K562 (cell line): ENCODE measurements at regions not wholly inside any gene's neighbourhood (a gene's known extent, or its start where the extent isn't known, plus 50 kb on each side); places are given as distances from the start of the nearest gene placed in this dataset.

Experiments
- ATAC-seq: fragments of 200-7000 bp; cut with Tn5 transposase; 3 replicates; pipeline ENCODE4 v1.9.1; 2020; ENCODE audit warnings: moderate library complexity
- BruUV-seq: library from RNA; stranded (reverse); fragments of 400-500 nt; replicated peaks from 2 replicates; lab custom pipeline; 2021; lab: Mats Ljungman, UMichigan
- CTCF ChIA-PET: fragments of 300-600 bp; formaldehyde crosslinking; extraction: SDS; loops from one replicate; lab custom pipeline; 2021; ENCODE audit warnings: low intra/inter-chr PET ratio; lab: Yijun Ruan, JAX
- POLR2A ChIA-PET: fragments of 300-600, 350-650 bp; sonication (Branson Sonifier 250); formaldehyde crosslinking; extraction: SDS; loops from one replicate; lab custom pipeline; 2021; ENCODE audit warnings: antibody characterized with exemption, inconsistent platforms; lab: Yijun Ruan, JAX
- DNase-seq, 4 experiments: peaks; one replicate each; pipeline versions ENCODE4 v3.0.0 to v3.0.0-alpha.2; 2011 to 2018; ENCODE audit warnings: low spot score in 3 of 4, mixed read lengths in 3 of 4; ENCODE audit errors: extremely low read depth in 1 of 4
- FAIRE-seq: peaks from 2 replicates; lab custom pipeline; 2011; peaks lifted over from hg19 to GRCh38; lab: Jason Lieb, UNC
- H2AFZ ChIP-seq: 2 replicates; pipeline ENCODE4 v1.6.0; 2011; ENCODE audit warnings: low read depth, low read length, control low read depth, inconsistent platforms
- H3K27ac ChIP-seq: fragments of 200-600 bp; 3 replicates; pipeline ENCODE4 v1.8.0; 2011; ENCODE audit warnings: low read depth, mild to moderate bottlenecking, control low read depth, inconsistent platforms, low read length, moderate library complexity, mixed read lengths; ENCODE audit errors: extremely low read depth
- H3K27me3 ChIP-seq, 2 experiments: fragments of 300-600 bp in 1 of 2; 2 replicates in 1 of 2; 3 replicates in 1 of 2; pipeline versions ENCODE4 v1.6.0 to v1.8.0; 2011; ENCODE audit warnings: inconsistent platforms in 2 of 2, low read length in 2 of 2, mild to moderate bottlenecking in 1 of 2, mixed read lengths in 1 of 2, moderate library complexity in 1 of 2; ENCODE audit not compliant: control insufficient read depth in 2 of 2, insufficient read depth in 2 of 2
- H3K36me3 ChIP-seq: fragments of 300-600 bp; 3 replicates; pipeline ENCODE4 v1.8.0; 2011; ENCODE audit warnings: mild to moderate bottlenecking, low read length, inconsistent platforms; ENCODE audit not compliant: control insufficient read depth, insufficient read depth
- H3K4me1 ChIP-seq, 2 experiments: fragments of 200-600 bp in 1 of 2; replicated peaks in 1 of 2; 2 replicates in 1 of 2; 3 replicates in 1 of 2; pipeline versions ENCODE4 v1.5.1 to v1.8.0; 2011; ENCODE audit warnings: inconsistent platforms in 2 of 2, low read length in 2 of 2, mild to moderate bottlenecking in 1 of 2, mixed read lengths in 1 of 2, moderate library complexity in 1 of 2; ENCODE audit not compliant: control insufficient read depth in 2 of 2, insufficient read depth in 2 of 2
- H3K4me2 ChIP-seq: 2 replicates; pipeline ENCODE4 v1.6.1; 2011; ENCODE audit warnings: low read length, control low read depth, inconsistent platforms, mixed read lengths; ENCODE audit not compliant: insufficient read depth
- H3K4me3 ChIP-seq: fragments of 200-600 bp; sonication (generic), shearing (Covaris generic); 2 replicates; pipeline ENCODE4 v1.5.1; 2016; ENCODE audit warnings: control low read depth, inconsistent platforms
- H3K79me2 ChIP-seq: fragments of 200-600 bp; 3 replicates; pipeline ENCODE4 v1.8.0; 2011; ENCODE audit warnings: low read length, inconsistent platforms; ENCODE audit not compliant: control insufficient read depth, insufficient read depth
- H3K9ac ChIP-seq, 2 experiments: 2 replicates each; pipeline versions ENCODE4 v1.6.0 to v1.6.1; 2011; ENCODE audit warnings: low read depth in 2 of 2, low read length in 2 of 2, control low read depth in 1 of 2, inconsistent platforms in 1 of 2, mild to moderate bottlenecking in 1 of 2, mixed read lengths in 1 of 2; ENCODE audit not compliant: insufficient read depth in 1 of 2
- H3K9me1 ChIP-seq: one replicate; pipeline ENCODE4 v1.6.0; 2011; ENCODE audit warnings: inconsistent platforms, mild to moderate bottlenecking, low read length, moderate library complexity; ENCODE audit not compliant: control insufficient read depth, insufficient read depth
- H3K9me3 ChIP-seq: replicated peaks from 2 replicates; pipeline ENCODE4 v1.5.1; 2011; ENCODE audit warnings: low read depth, low read length, inconsistent platforms; ENCODE audit not compliant: control insufficient read depth, insufficient read depth
- H4K20me1 ChIP-seq: replicated peaks from 2 replicates; pipeline ENCODE4 v1.6.1; 2011; ENCODE audit warnings: low read length, inconsistent platforms, mixed read lengths; ENCODE audit not compliant: control insufficient read depth, insufficient read depth
- MAFG ChIP-seq: fragments of 450-650 bp; conservative IDR thresholded peaks from 2 replicates; pipeline ENCODE4 v1.6.1; 2016; ENCODE audit warnings: missing genetic modification characterization, missing compliant biosample characterization
- NFE2 ChIP-seq: IDR thresholded peaks from 2 replicates; pipeline ENCODE4 v1.6.1; 2014; ENCODE audit warnings: antibody characterized with exemption, low read depth
- NFXL1 ChIP-seq: fragments of 450-650 bp; formaldehyde crosslinking; IDR thresholded peaks from 2 replicates; pipeline ENCODE4 v1.4.0; 2021; ENCODE audit warnings: mild to moderate bottlenecking
- NR1H2 ChIP-seq: sonication (generic); formaldehyde crosslinking; IDR thresholded peaks from 2 replicates; pipeline ENCODE4 v1.4.0; 2020; ENCODE audit warnings: mild to moderate bottlenecking, missing genetic modification reagents
- SIN3A ChIP-seq, 2 experiments: fragments of 150-350 bp in 1 of 2; IDR thresholded peaks; 2 replicates each; pipeline ENCODE4 v1.6.1; 2011 to 2016; ENCODE audit warnings: borderline replicate concordance in 2 of 2, low read depth in 2 of 2, low read length in 2 of 2, mild to moderate bottlenecking in 2 of 2, moderate library complexity in 2 of 2; ENCODE audit not compliant: control insufficient read depth in 1 of 2
- SMARCA5 ChIP-seq: fragments of 450-650 bp; IDR thresholded peaks from 2 replicates; pipeline ENCODE4 v1.6.1; 2016
- SP1 ChIP-seq: sonication (generic); formaldehyde crosslinking; IDR thresholded peaks from 2 replicates; pipeline ENCODE4 v1.8.1; 2022; ENCODE audit warnings: mild to moderate bottlenecking, missing genetic modification reagents
- TCF7 ChIP-seq: sonication (generic); IDR thresholded peaks from 2 replicates; pipeline ENCODE4 v1.6.1; 2016; ENCODE audit warnings: antibody characterized with exemption, borderline replicate concordance
- ZNF253 ChIP-seq: fragments of 250-450 bp; sonication (Bioruptor Pico); conservative IDR thresholded peaks from 2 replicates; pipeline ENCODE4 v1.6.1; 2021; ENCODE audit warnings: mild to moderate bottlenecking
- ZNF280B ChIP-seq: fragments of 250-450 bp; sonication (Bioruptor Pico); IDR thresholded peaks from 2 replicates; pipeline ENCODE4 v1.5.1; 2021; ENCODE audit warnings: mild to moderate bottlenecking
- WGBS: fragments of 100-300 bp; shearing (Covaris generic); methylation state at CpG from one replicate; pipeline ENCODE4 v1.1.6; 2016; ENCODE audit warnings: low coverage, mixed read lengths; ENCODE audit not compliant: insufficient coverage; ENCODE audit errors: missing lambda C conversion rate; 5-methylcytosine and 5-hydroxymethylcytosine counted together
- in situ Hi-C: fragments of 300-500 bp; cut with MboI; formaldehyde crosslinking; loops from 4 replicates; pipeline ENCODE4 v1.15.0; 2018; ENCODE audit warnings: inconsistent platforms, mixed read lengths
- intact Hi-C: fragments of 100-400 bp; cut with micrococcal nuclease; formaldehyde crosslinking; loops from 2 replicates; pipeline ENCODE4 v1.14.2; 2022

DNA sequence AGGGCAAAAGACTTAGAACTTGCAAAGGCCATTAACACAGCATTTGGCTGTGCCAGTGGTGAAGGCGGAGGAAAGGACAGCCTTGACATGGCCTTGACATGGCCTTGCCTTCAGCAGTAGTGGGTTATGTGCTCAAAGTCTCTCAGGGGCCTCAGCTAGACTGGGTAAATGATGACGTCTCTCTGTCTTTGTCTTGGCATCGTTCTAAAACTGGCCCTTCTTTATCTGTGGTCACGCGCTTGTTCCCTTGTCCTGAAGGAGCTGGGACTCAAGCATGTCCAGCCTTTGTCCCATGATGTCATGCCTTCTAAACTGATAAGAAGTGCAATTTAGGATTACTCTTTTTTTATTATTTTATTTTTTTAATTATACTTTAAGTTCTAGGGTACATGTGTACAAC lies 88.7 kb upstream of the ATP10B start (continued):
- no peak for TF ChIP-seq TCF7
- TF ChIP-seq SMARCA5: no peak
- TF ChIP-seq SP1 (CRISPR knock-in tag): no peak
- TF ChIP-seq ZNF280B (CRISPR knock-in tag): no peak
- TF ChIP-seq NFXL1 (CRISPR knock-in tag): no peak
- TF ChIP-seq SIN3A (IDR thresholded peaks at IDR 0.05; ENCODE audit: borderline replicate concordance in 2 of 2, control insufficient read depth in 1 of 2, low read depth in 2 of 2, low read length in 2 of 2): no peak
- TF ChIP-seq ZNF253 (CRISPR knock-in tag): no peak

DNA sequence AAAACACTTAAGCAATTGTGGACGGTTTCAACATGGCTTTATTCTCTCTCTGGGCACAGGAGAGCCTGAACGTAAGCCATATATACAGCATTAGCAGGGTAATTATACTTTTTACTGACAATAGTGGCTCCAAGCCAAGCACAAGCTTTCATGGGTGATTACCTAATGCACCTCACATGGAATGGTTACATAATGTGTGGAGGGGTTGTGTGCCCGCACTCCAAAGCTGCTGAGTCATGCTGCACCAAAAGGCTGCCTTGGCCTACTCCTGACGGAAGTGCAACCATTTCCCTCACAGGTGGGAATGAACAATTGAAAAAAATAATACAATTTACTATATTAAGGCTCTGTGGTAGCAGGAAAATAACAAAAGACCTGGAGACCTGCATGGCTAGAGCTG lies 86.5 kb upstream of the ATP10B start:
- no peak for ATAC-seq
- Histone ChIP-seq H2AFZ (no peak overlapping the region), H3K9me1 (no peaks in the 10 kb centered on the region), H3K9me3 (no peaks in the 10 kb centered on the region), H3K79me2 (no peaks in the 10 kb centered on the region), H3K27ac (no peak overlapping the region), H4K20me1 (no peaks in the 10 kb centered on the region), H3K4me3 (no peak overlapping the region), H3K4me1 (no peaks in the 10 kb centered on the region), H3K27me3 (no peaks in the 10 kb centered on the region), H3K36me3 (no peaks in the 10 kb centered on the region), H3K4me2 (no peak overlapping the region), H3K9ac (no peak overlapping the region)
- FAIRE-seq: no peak
- ChIA-PET CTCF (no interaction called here), POLR2A (no interaction called here)
- DNase-seq: no peak
- WGBS: 0% methylated on average over 4 of the region's 4 CpGs
- BruUV-seq: no TSS peak
- intact Hi-C loops: no loop called here
- TF ChIP-seq MAFG (tag): peak; percentile 45; the same call in 1 of the 2 replicates
- TF ChIP-seq NFE2: 0 out of 2 replicates have a peak, but pooled peaks have one; percentile 23
- TF ChIP-seq NR1H2 (CRISPR knock-in tag): no peak
- in situ Hi-C loops: no loop called here
